HG02798 (cell line): ENCODE measurements at regions not wholly inside any gene's neighbourhood (a gene's known extent, or its start where the extent isn't known, plus 50 kb on each side); places are given as distances from the start of the nearest gene placed in this dataset.

ENCODE experiments used
- ATAC-seq: cut with Tn5 transposase; IDR thresholded peaks from one replicate; pipeline ENCODE4 v1.9.1; 2021; ENCODE audit warnings: mild to moderate bottlenecking; ENCODE audit not compliant: unreplicated experiment, poor library complexity

DNA sequence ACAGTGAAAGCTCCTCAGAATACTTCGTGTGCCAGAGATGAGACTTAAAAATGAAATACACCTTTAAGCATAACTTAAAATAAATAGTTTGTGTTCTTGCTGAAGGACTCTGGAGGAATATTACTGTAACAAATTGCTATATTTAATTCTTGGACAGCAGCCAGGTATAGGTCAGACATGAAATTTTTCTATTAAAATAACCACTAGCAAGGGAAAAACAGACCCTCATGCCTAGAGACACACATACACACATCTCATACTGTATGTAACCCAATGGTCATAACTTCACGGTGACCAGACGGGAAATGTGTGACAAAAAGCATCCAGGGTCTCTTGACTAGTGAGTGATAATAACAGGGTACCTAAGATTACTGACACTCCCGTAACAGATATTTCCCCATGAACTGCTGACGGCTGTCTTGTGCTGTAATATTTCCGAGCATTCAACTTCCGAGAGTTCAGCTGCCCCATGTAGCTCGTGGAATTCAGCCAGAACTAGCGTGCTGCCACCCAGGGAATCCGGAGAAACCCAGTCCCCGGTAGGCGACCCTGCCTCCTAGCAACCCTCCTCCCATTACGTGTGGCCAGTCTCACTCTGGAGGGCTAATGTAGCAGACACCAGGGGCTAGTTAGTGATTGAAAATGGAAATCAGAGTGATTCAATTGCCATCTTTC lies 2295.1 kb upstream of the WWC1 start:
- ATAC-seq = no peak

DNA sequence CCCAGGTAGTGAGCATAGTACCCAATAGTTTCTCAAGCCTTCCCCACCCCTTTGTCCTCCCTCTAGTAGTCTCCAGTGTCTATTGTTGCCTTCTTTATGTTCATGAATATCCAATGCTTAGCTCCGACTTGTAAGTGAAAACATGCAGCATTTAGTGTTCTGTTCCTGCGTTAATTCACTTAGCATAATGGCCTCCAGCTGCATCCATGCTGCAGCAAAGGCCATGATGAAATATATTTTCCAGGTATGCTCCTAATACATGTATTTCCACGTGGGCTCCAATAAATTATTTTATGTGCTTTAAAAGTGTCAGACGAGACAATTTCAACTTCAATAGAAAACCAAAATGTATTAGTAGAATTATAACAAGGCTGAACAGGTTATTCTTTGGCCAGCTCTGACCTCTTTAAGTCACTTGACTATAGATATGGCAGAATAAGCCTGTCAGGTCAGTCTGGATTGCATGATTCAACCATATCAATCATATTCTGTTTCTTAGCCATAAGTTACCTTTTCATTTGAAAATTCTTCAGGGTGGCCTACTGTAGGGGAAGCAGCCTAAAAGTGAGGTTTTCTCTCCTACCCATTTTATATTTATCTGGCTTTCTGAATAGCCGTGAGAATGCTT lies 2291.6 kb upstream of the WWC1 start:
- no peak for ATAC-seq

DNA sequence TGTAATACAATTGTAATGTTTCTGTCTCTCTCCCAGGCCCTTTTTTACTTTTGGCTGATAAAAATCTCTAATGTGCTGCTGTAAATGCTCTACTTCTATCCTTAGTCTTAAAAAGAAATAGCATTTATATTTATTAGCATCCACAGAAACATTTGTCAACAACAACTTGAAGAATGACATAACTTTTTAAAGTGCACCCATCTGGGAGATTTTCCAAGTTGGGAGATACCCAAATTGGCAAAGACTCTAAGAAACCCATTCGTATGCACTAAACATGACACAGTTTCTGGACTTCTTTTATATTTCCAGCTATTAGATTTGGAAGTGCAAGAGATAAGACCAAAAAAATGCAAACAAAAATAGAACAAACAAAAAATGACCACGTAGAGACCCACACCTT lies 2287.4 kb upstream of the WWC1 start:
- no peak for ATAC-seq

DNA sequence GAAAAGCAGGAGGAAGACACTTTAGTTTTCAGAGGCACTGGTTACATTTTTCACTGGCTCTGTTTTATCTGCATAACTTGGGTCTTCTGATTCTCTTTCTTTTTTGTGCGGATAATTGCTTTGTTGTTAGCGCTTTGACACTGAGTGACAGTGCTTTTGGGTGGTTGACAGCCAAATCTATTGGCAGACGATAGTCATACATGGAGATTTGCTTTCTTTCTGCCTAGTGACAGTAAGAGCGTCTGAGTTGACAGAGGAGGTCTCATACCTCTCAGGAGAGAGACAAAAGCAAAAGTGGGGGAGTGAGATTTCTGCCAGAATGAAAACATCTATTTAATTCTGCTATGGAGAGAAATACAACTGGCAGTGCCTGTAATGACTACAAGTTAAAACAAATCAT lies 2278.0 kb upstream of the WWC1 start:
- ATAC-seq = no peak

DNA sequence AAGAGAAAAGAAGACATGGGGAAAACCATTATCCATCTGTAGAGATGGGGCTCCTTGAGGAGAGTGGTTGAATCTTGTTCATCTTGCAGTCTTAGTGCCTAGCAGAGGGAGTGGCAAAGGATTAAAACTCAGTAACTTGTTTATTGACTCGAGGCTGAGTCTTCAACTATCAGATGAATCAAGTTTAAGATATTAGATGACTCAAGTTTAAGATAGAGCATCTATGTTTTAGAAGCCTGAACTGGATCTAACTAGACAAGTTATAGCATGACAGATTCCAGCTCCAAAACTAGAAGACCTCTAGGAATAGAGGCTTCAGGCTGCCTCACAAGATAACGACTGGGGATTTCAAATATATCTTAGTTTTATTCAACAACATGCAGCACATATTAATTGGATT lies 2277.2 kb upstream of the WWC1 start:
- no peak for ATAC-seq

DNA sequence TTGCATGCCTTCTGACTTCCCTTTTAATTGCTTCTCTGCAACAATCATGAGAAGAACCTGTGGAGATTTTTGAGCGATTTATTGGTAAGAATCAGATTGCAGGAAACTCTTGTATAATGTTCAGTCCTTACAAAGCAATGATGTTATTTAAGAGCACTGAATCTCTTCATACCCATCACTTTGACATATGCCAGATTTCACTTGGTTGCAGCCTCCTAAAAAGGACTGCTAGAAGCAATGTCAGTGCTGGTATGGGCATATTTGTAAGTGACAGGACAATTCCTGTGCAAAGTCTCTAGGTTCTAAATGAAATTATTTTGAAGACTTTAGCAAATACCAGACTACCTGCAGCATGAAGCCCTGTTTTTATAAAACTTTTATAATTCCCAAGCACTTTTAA lies 2272.7 kb upstream of the WWC1 start:
- no peak for ATAC-seq

DNA sequence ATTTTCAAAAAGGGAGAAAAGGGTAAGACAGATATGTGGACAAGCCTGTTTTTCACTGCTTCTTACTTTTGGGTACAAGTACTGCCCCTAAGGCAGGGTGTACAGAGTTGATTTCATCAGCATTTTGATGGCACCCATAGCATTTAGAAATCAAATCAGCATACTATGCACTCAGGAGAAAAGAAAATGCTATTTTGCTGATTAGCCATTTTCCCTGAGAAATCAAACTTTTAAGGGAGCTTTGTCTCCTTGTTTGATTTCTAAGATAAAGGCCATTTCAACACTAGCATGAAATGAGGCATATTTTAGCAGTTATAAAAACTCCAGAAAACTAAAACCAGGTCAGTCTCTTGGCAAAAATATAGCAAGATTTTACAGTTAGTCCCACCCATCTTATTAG lies 2269.4 kb upstream of the WWC1 start:
- ATAC-seq = no peak

DNA sequence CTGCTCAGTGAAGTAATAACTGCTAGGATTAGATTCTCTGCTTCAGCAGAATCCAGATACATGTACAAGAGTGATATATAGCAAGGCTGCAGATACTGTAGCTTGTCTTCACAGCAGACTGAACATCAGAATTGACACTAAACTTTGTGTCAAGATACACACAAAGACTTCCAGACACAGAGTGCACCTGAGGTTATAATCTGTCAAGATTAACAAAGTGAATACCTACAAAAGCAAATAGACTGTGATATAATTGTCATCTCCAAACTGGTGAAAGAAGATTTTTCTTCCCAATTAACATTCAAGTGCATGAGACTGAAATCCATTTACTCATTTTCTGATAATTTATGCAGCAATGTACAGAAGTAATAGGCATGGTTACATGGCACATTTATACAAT lies 2266.5 kb upstream of the WWC1 start:
- no peak for ATAC-seq

DNA sequence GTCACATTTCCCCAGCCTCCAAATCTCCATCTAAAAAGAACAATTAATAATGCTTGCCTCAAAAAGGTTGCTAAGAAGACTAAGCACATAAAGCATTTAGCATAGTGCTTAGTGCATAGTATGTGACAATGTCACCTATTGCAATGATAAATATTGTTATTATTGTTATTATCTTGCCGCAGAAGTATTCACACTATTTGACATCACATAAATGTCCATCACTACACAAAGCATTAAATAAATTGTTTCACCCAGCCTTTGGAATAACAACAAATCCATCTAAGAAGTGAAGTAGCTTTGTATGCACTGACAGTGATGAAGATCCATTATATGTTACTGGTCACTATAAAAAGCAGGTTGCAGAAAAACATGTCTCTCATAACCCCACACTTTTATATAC lies 2263.9 kb upstream of the WWC1 start:
- no peak for ATAC-seq

DNA sequence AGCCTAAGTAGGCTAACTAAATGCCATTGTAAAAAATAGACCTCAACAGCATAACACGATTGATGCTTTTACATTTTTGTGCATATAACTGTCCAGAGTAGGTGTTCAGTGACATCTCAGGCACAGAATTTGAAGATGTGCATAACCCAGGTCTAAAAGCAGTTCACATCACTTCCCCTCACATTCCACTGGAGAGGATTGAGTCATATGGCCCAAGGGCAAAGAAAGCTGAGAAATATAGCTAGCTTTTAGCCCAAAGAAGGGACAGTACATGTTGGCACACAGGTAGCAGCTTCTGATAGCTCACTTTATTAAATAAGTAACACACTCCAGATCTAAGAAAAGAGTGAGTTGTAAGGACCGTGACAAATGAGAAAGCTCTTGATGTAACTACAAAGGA lies 2259.5 kb upstream of the WWC1 start:
- ATAC-seq = no peak

DNA sequence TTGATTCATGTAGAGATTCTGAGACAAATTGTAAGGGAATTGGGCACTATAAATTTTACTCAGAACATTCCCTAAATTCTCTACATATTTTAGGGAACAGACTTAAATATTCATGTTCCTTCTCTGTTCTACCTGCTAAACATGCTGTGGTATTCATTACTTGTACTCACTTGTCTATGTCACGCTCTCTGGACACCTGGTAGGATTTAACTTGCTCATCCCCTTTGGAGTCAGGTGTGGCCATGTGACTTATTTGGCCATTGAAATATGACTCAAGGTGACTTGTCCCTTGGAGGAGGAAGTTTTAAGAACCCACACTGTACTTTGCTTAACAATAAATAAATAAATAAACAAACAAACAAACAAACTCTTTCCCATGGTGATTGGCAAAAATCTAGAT lies 2258.8 kb upstream of the WWC1 start:
- ATAC-seq = no peak

DNA sequence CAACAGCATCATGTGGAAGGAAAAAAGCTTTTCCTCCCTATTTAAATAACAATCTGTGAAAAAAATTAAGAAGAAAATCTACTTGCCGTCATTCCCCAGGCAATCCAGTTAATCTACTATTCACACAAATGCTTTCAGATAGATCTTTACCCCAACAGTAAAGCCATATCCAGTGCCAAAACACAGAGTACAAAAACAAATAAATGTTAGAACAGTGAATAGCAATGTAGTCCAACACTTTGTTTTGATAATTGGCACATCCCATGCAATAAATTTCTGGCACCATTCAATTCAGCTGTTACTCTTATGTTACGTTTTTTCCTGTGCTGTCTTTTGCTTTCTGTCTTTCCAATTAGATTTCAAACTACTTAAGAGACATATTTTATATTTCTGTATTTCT lies 2245.5 kb upstream of the WWC1 start:
- ATAC-seq = no peak

DNA sequence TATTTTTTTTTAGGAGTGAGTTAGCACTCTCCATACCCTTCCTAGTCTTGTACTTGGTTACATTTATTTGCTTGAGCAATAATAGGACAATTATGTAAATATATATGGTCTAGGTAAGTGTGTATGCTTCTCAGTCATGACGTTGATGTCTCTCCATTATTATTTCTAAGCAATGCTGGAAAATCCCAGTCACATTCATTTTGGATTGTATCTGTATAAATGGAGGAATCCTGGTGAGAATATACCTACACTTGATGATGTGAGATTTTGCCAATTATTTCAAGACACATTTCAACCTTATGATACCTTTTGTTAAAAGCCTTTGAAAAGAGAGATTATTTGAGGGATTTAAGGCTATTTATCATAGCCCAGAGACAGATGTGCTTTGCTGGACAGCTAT lies 2244.5 kb upstream of the WWC1 start:
- ATAC-seq = no peak

DNA sequence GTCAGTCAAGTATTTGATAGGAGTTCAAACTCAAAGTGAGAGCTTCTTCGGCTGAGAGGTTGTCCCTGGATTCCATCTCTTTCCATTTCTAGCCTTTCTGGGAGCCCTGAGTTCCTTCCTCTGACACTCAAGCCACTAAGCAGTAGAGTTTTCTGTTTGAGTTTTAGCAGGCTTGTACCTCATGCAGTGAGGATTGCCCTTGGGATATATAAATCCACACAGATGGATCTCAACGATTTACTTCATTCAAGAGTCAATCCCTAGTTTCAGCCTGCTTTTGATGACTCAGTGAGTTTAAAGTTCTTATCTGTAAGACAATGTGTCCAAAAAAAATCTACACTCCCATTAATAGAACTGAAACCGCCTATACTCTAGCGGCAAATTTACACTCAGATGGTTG lies 2240.9 kb upstream of the WWC1 start:
- ATAC-seq = no peak

DNA sequence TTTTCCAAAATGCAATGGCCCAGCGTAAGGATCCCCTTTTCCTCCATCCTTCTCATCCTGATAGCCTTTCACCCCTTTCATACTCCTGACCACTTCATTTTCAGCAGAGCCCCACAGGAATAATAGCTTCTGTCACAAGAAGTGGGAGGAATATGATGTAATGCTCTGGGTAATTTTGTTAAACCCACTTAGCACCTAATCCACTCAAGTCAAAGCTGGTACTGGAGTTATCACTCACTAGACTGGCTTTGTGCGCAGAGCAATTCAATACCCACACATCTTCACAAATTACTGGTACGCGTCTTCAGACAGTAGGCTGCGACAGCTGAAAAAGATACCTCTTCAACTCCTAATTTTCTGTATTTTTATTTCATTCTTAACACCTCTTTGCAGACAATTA lies 2232.8 kb upstream of the WWC1 start:
- ATAC-seq = no peak

DNA sequence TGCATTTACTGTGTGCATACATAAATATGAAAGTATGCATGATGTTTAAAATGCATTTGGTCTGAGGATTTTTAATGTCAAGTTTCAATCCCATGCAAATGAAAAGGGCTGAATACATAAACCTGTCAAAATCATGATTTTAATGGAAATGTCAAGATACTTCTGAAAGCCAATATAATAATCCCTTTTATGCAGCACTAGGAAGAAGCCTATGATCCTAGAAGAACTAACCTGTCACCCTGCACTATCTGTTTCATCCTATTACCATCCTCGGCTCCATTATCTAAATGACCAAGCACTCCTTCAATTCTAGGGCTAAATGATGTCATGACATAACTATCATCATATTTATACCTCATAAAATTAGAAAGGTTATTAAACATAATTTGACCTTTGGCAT lies 2229.4 kb upstream of the WWC1 start:
- ATAC-seq = no peak

DNA sequence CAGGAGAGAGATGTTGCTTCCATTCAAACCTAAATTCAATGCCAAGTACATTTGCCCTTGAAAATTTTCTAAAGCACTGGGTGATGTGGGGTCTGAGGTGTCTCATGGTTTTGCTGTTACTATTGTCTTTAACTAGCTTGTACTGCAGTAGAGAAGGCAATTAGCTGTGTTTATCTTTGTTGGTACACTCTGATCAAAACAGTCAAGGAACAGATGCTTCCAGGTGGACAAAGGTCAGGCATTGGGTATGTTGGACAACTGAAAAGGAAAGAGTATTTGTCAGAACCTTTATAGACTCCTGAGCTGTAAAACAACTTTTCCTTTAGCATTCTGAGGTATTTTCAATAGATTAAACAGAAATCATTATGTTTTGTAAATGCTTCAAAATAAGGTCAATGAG lies 2228.7 kb upstream of the WWC1 start:
- no peak for ATAC-seq

DNA sequence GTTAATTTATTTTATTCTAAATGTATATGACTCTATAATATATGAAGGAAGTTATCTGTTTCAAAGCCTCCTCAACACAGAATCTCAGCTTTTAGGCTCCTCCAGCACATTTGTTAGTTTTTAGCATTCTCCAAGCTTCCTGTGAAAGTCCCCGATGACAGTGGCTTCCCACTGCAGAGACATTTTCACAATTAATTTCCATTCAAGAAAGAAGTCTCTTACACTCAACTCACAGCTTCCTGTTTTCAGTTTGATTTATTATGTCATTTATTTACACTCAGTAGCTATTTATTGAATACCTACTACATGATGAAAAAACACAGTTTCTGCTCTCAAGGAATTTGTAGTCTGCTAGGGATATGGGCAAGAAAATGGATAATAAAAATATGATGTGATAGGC lies 2228.2 kb upstream of the WWC1 start:
- ATAC-seq = no peak

DNA sequence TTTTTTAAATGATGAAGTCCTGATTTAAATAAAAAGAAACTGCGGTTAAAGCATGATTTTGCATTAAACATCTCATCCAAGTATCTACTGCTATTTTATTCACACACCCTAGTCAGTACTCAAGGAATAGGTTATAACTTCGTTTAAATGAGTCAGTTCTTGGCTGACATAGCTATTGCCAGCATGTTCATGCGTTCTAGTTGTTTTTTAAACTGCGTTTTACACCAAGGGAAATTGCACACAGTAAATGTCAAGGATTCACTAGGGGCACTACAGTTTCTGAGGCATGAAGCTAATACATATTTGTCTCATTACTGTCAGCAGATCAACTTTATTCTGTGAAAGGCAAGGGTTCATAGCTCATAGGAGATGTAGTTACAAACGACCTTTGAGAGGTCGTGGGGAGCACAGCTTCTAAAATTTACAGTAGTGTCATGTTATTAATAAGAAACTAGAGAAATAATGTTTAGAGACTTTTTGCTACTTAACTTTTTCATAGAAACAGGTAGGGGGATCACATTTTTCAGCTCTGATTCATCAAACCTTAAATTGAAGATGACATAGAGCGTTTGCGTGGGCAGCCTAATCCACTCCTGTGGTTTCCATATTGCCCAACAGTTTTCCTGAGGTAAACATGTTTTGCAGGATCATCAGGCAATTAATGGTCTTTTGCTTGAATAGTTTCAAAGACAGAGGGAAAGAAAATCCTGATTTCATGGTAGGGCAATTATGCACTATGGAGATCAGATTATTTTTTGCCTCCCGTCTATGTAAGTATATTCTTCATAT lies 2222.7 kb upstream of the WWC1 start:
- no peak for ATAC-seq

DNA sequence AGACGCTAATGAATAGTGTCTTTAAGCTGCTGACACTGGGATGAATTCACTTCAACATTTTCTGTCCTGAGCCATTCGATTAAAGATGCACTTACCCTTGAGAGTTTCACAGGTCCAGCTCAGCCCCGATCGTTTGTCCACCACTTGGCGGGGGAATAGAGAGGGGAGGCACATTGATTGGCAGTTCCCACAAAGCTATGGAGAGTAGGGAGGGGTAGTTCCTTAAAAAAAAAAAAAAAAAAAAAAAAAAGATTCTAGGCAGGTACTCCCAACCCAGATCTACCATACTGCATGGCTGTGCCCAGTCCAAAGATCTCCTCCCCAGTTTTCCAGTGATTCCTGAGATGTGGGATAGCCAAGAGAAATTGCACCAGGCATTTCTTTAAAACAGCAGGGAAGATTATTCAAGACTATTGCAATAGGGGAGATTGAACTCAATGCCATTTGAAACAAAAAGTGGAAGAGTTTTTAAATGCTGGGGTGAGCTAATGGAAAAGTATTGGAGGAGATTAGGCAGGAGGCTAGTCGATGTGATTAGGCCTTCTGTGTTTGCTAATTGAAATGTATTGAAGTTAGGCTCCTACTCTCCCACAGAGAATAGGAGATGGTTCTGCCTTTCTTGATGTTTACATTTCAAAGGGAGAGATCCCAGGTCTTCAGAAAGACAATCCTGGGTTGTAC lies 2217.4 kb upstream of the WWC1 start:
- no peak for ATAC-seq
